ENCODE measurements at regions not wholly inside any gene's neighbourhood (a gene's known extent, or its start where the extent isn't known, plus 50 kb on each side); places are given as distances from the start of the nearest gene placed in this dataset.

- TF ChIP-seq TAF1 (CRISPR knock-in tag; IDR thresholded peaks at IDR 0.05) (no peak), MYC (CRISPR knock-in tag; IDR thresholded peaks at IDR 0.05; ENCODE audit: borderline replicate concordance) (no peak), ZFP82 (CRISPR knock-in tag; IDR thresholded peaks at IDR 0.05; ENCODE audit: borderline replicate concordance) (no peak), IRF1 (CRISPR knock-in tag; IDR thresholded peaks at IDR 0.05; ENCODE audit: low read depth) (no peak), TGIF2 (CRISPR knock-in tag; IDR thresholded peaks at IDR 0.05) (no peak)
- TF ChIP-seq, protein P1, sequence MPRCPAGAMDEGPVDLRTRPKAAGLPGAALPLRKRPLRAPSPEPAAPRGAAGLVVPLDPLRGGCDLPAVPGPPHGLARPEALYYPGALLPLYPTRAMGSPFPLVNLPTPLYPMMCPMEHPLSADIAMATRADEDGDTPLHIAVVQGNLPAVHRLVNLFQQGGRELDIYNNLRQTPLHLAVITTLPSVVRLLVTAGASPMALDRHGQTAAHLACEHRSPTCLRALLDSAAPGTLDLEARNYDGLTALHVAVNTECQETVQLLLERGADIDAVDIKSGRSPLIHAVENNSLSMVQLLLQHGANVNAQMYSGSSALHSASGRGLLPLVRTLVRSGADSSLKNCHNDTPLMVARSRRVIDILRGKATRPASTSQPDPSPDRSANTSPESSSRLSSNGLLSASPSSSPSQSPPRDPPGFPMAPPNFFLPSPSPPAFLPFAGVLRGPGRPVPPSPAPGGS (CRISPR knock-in tag; IDR thresholded peaks at IDR 0.05) = no peak
Measured at GRCh38 chr5:14075937-14076336, 67.2 kb upstream of the TRIO start.

All from HepG2 (cell line).